ENCODE measurements at regions not wholly inside any gene's neighbourhood (a gene's known extent, or its start where the extent isn't known, plus 50 kb on each side); places are given as distances from the start of the nearest gene placed in this dataset.

GRCh38 chr22:48748113-48748859 is 1079.4 kb downstream of the BRD1 start:
- Mint-ChIP-seq H3K4me3 (no peak overlapping the region), H3K27ac (no peak overlapping the region), H3K27me3 (no peaks in the 10 kb centered on the region), H3K4me1 (no peaks in the 10 kb centered on the region), H3K9me3 (ENCODE audit: insufficient read depth) (peaks cover 2% of the 10 kb centered on the region)
- no peak for TF ChIP-seq EZH2 (IDR thresholded peaks at IDR 0.05; ENCODE audit: borderline replicate concordance, insufficient read depth, low read depth, low read length, poor library complexity, severe bottlenecking)
- no peak for TF ChIP-seq CTCF (IDR thresholded peaks at IDR 0.05)
- no peak overlapping the region for H3K27ac ChIP-seq (ENCODE audit: low read length in 2 of 2)
- H3K4me3 ChIP-seq (ENCODE audit: control extremely low read depth in 1 of 5, extremely low read depth in 1 of 5, insufficient read depth in 1 of 5, low read depth in 2 of 5, low read length in 4 of 5): no peak overlapping the region
- ATAC-seq (ENCODE audit: low read depth) (no peak), DNase-seq (no peak)
- no peaks in the 10 kb centered on the region for H3K79me2 ChIP-seq (ENCODE audit: control insufficient read depth, insufficient read depth, low read length)
- H3K9me3 ChIP-seq (ENCODE audit: control extremely low read depth in 1 of 3, control insufficient read depth in 2 of 3, insufficient read depth in 1 of 3, low read length in 2 of 3): peaks cover 0 to 43% (median 0%) of the 10 kb centered on the region in 3 donors
- no peak overlapping the region for H2AFZ ChIP-seq (ENCODE audit: insufficient read depth, low read depth, low read length, poor library complexity, severe bottlenecking)
- no peak overlapping the region for H3K4me2 ChIP-seq (replicated peaks; ENCODE audit: low read depth, low read length, poor library complexity, severe bottlenecking)
- no peaks in the 10 kb centered on the region for H3K36me3 ChIP-seq (replicated peaks in 1 of 2; ENCODE audit: control extremely low read depth in 1 of 2, control insufficient read depth in 1 of 2, extremely low read depth in 1 of 2, insufficient read depth in 2 of 2, low read length in 1 of 2)
- WGBS (ENCODE audit: insufficient coverage): 80% methylated on average over 20 of the region's 20 CpGs
- H4K20me1 ChIP-seq (ENCODE audit: control insufficient read depth, insufficient read depth, low read length, poor library complexity, severe bottlenecking): no peaks in the 10 kb centered on the region
- POLR2A ChIA-PET: no interaction called here
- intact Hi-C loops (cut with micrococcal nuclease): no loop called here
- CTCF ChIA-PET: no interaction called here
- no peak overlapping the region for H3K9ac ChIP-seq (ENCODE audit: low read length)
- H3K4me1 ChIP-seq (ENCODE audit: control insufficient read depth in 2 of 2, insufficient read depth in 2 of 2, low read length in 2 of 2): no peaks in the 10 kb centered on the region
- no peaks in the 10 kb centered on the region for H3K27me3 ChIP-seq (replicated peaks in 1 of 4; ENCODE audit: control extremely low read depth in 1 of 4, control insufficient read depth in 3 of 4, insufficient read depth in 4 of 4, low read length in 3 of 4)

GRCh38 chr22:48746789-48747425 is 1080.8 kb downstream of the BRD1 start:
- no peak for TF ChIP-seq CTCF (IDR thresholded peaks at IDR 0.05)
- TF ChIP-seq EZH2 (IDR thresholded peaks at IDR 0.05; ENCODE audit: borderline replicate concordance, insufficient read depth, low read depth, low read length, poor library complexity, severe bottlenecking): no peak
- no peaks in the 10 kb centered on the region for H3K79me2 ChIP-seq (ENCODE audit: control insufficient read depth, insufficient read depth, low read length)
- no peak overlapping the region for H3K9ac ChIP-seq (ENCODE audit: low read length)
- ChIA-PET POLR2A (no interaction called here), CTCF (no interaction called here)
- Mint-ChIP-seq H3K9me3 (ENCODE audit: insufficient read depth) (peaks cover 2% of the 10 kb centered on the region), H3K27me3 (no peaks in the 10 kb centered on the region), H3K27ac (no peak overlapping the region), H3K4me3 (no peak overlapping the region), H3K4me1 (no peaks in the 10 kb centered on the region)
- H3K9me3 ChIP-seq (ENCODE audit: control extremely low read depth in 1 of 3, control insufficient read depth in 2 of 3, insufficient read depth in 1 of 3, low read length in 2 of 3): peaks cover 0 to 49% (median 0%) of the 10 kb centered on the region in 3 donors
- no peak overlapping the region for H3K27ac ChIP-seq (ENCODE audit: low read length in 2 of 2)
- DNase-seq (no peak), ATAC-seq (ENCODE audit: low read depth) (no peak)
- no peaks in the 10 kb centered on the region for H4K20me1 ChIP-seq (ENCODE audit: control insufficient read depth, insufficient read depth, low read length, poor library complexity, severe bottlenecking)
- no peaks in the 10 kb centered on the region for H3K36me3 ChIP-seq (replicated peaks in 1 of 2; ENCODE audit: control extremely low read depth in 1 of 2, control insufficient read depth in 1 of 2, extremely low read depth in 1 of 2, insufficient read depth in 2 of 2, low read length in 1 of 2)
- H3K4me1 ChIP-seq (ENCODE audit: control insufficient read depth in 2 of 2, insufficient read depth in 2 of 2, low read length in 2 of 2): no peaks in the 10 kb centered on the region
- H3K27me3 ChIP-seq (replicated peaks in 1 of 4; ENCODE audit: control extremely low read depth in 1 of 4, control insufficient read depth in 3 of 4, insufficient read depth in 4 of 4, low read length in 3 of 4): no peaks in the 10 kb centered on the region
- H3K4me3 ChIP-seq (ENCODE audit: control extremely low read depth in 1 of 5, extremely low read depth in 1 of 5, insufficient read depth in 1 of 5, low read depth in 2 of 5, low read length in 4 of 5): no peak overlapping the region
- intact Hi-C loops (cut with micrococcal nuclease): no loop called here
- no peak overlapping the region for H2AFZ ChIP-seq (ENCODE audit: insufficient read depth, low read depth, low read length, poor library complexity, severe bottlenecking)
- WGBS (ENCODE audit: insufficient coverage): 91% methylated on average over 13 of the region's 13 CpGs
- H3K4me2 ChIP-seq (replicated peaks; ENCODE audit: low read depth, low read length, poor library complexity, severe bottlenecking): no peak overlapping the region
